WTC11 (cell line): ENCODE measurements at regions not wholly inside any gene's neighbourhood (a gene's known extent, or its start where the extent isn't known, plus 50 kb on each side); places are given as distances from the start of the nearest gene placed in this dataset.

Experiments
- ATAC-seq: fragments of 200-7000 bp; cut with Tn5 transposase; 2 replicates; pipeline ENCODE4 v1.10.0; 2021; ENCODE audit warnings: mild to moderate bottlenecking, moderate library complexity
- CTCF ChIA-PET: fragments of 300-600 bp; sonication (Branson Sonifier 250); formaldehyde crosslinking; loops from one replicate; lab custom pipeline; 2021; ENCODE audit warnings: antibody characterized with exemption; lab: Charles Lee
- POLR2A ChIA-PET: fragments of 350-600 bp; sonication (Branson Sonifier 250); formaldehyde crosslinking; loops from one replicate; lab custom pipeline; 2021; ENCODE audit warnings: antibody characterized with exemption; lab: Charles Lee
- DNase-seq: peaks from one replicate; pipeline ENCODE4 v3.0.0; 2021; ENCODE audit warnings: low spot score
- H3K27ac Mint-ChIP-seq: 2 replicates; pipeline ENCODE4 v1.8.0; 2021; ENCODE audit warnings: mixed read lengths
- H3K27me3 Mint-ChIP-seq: 2 replicates; pipeline ENCODE4 v1.8.0; 2021; ENCODE audit warnings: low read depth, mild to moderate bottlenecking, moderate library complexity, mixed read lengths
- H3K36me3 Mint-ChIP-seq: 2 replicates; pipeline ENCODE4 v1.8.0; 2021; ENCODE audit warnings: mixed read lengths
- H3K4me1 Mint-ChIP-seq: 2 replicates; pipeline ENCODE4 v1.8.0; 2022; ENCODE audit warnings: mixed read lengths
- H3K4me3 Mint-ChIP-seq: 2 replicates; pipeline ENCODE4 v1.8.0; 2021; ENCODE audit warnings: mild to moderate bottlenecking, moderate library complexity, mixed read lengths
- H3K9me3 Mint-ChIP-seq: 2 replicates; pipeline ENCODE4 v1.8.0; 2021; ENCODE audit warnings: mixed read lengths
- AR ChIP-seq: fragments of 250-450 bp; sonication (Bioruptor Pico); IDR thresholded peaks from 2 replicates; pipeline ENCODE4 v1.9.0; 2021; ENCODE audit warnings: mild to moderate bottlenecking
- CDX4 ChIP-seq: fragments of 250-450 bp; sonication (Bioruptor Pico); IDR thresholded peaks from 2 replicates; pipeline ENCODE4 v1.9.0; 2021; ENCODE audit warnings: moderate library complexity, mild to moderate bottlenecking, inconsistent platforms, borderline replicate concordance
- E2F5 ChIP-seq: sonication (generic); formaldehyde crosslinking; IDR thresholded peaks from 2 replicates; pipeline ENCODE4 v1.8.1; 2022; ENCODE audit warnings: mild to moderate bottlenecking, moderate library complexity, missing genetic modification reagents
- GABPB1 ChIP-seq: sonication (generic); formaldehyde crosslinking; IDR thresholded peaks from 2 replicates; pipeline ENCODE4 v1.8.1; 2023; ENCODE audit warnings: mild to moderate bottlenecking, missing genetic modification reagents
- GRHL2 ChIP-seq: fragments of 250-450 bp; sonication (Bioruptor Pico); IDR thresholded peaks from 2 replicates; pipeline ENCODE4 v1.8.0; 2022; ENCODE audit warnings: mild to moderate bottlenecking, moderate library complexity; ENCODE audit not compliant: insufficient replicate concordance, severe bottlenecking
- JUN ChIP-seq: sonication (generic); formaldehyde crosslinking; IDR thresholded peaks from 2 replicates; pipeline ENCODE4 v1.8.0; 2023; ENCODE audit warnings: mild to moderate bottlenecking, missing genetic modification reagents
- NFATC4 ChIP-seq: fragments of 250-450 bp; sonication (Bioruptor Pico); IDR thresholded peaks from 2 replicates; pipeline ENCODE4 v1.9.0; 2021; ENCODE audit warnings: mild to moderate bottlenecking
- NR3C1 ChIP-seq: sonication (generic); formaldehyde crosslinking; conservative IDR thresholded peaks from 2 replicates; pipeline ENCODE4 v1.8.1; 2023; ENCODE audit warnings: low read depth, mild to moderate bottlenecking, missing genetic modification reagents
- RELA ChIP-seq: sonication (generic); formaldehyde crosslinking; IDR thresholded peaks from 2 replicates; pipeline ENCODE4 v1.8.1; 2022; ENCODE audit warnings: missing genetic modification reagents, mild to moderate bottlenecking, borderline replicate concordance
- SMAD3 ChIP-seq: sonication (generic); formaldehyde crosslinking; IDR thresholded peaks from 2 replicates; pipeline ENCODE4 v1.8.0; 2022; ENCODE audit warnings: missing genetic modification reagents, mild to moderate bottlenecking, borderline replicate concordance
- SP1 ChIP-seq: sonication (generic); formaldehyde crosslinking; conservative IDR thresholded peaks from 2 replicates; pipeline ENCODE4 v1.8.1; 2022; ENCODE audit warnings: missing genetic modification reagents
- ZNF263 ChIP-seq: sonication (generic); formaldehyde crosslinking; IDR thresholded peaks from 2 replicates; pipeline ENCODE4 v1.8.1; 2022; ENCODE audit warnings: low read depth, mild to moderate bottlenecking, moderate library complexity, missing genetic modification reagents
- ZNF396 ChIP-seq: fragments of 250-450 bp; sonication (Bioruptor Pico); IDR thresholded peaks from 2 replicates; pipeline ENCODE4 v1.8.0; 2021; ENCODE audit warnings: mild to moderate bottlenecking, moderate library complexity, borderline replicate concordance
- ZNF416 ChIP-seq: fragments of 250-450 bp; sonication (Bioruptor Pico); IDR thresholded peaks from 2 replicates; pipeline ENCODE4 v1.9.0; 2021; ENCODE audit warnings: mild to moderate bottlenecking, inconsistent platforms
- ZNF512 ChIP-seq: sonication (generic); formaldehyde crosslinking; IDR thresholded peaks from 2 replicates; pipeline ENCODE4 v1.8.1; 2022; ENCODE audit warnings: missing genetic modification reagents, borderline replicate concordance

GRCh38 chr14:86055512-86056075, 525.6 kb downstream of the FLRT2 start (continued):
- no peak for TF ChIP-seq ZNF396 (CRISPR knock-in tag)

GRCh38 chr14:86052868-86053267, 522.9 kb downstream of the FLRT2 start:
- H3K9me3 Mint-ChIP-seq = peaks cover 4% of the 10 kb centered on the region; the same call in 1 of the 2 replicates
- TF ChIP-seq ZNF512 (CRISPR knock-in tag) (no peak), SMAD3 (CRISPR knock-in tag) (no peak), CDX4 (CRISPR knock-in tag) (no peak), NFATC4 (CRISPR knock-in tag) (no peak), ZNF263 (CRISPR knock-in tag) (no peak), SP1 (CRISPR knock-in tag) (no peak), GABPB1 (CRISPR knock-in tag) (no peak), ZNF416 (no peak), AR (CRISPR knock-in tag) (no peak), NR3C1 (CRISPR knock-in tag) (no peak)
- H3K4me1 Mint-ChIP-seq = peaks cover 8% of the 10 kb centered on the region
- DNase-seq = no peak
- H3K36me3 Mint-ChIP-seq = peaks cover 5% of the 10 kb centered on the region
- H3K27ac Mint-ChIP-seq = no peak overlapping the region
- ChIA-PET CTCF (interaction anchor here (1.9 kb wide), 1 partner anchor 17 kb away, joined by 5 read pairs; no protein-coding TSS in a partner anchor), POLR2A (no interaction called here)
- H3K4me3 Mint-ChIP-seq = no peak overlapping the region
- no peaks in the 10 kb centered on the region for H3K27me3 Mint-ChIP-seq
- ATAC-seq = no peak

- no peak overlapping the region for H3K27ac Mint-ChIP-seq
- TF ChIP-seq NR3C1 (CRISPR knock-in tag) (no peak), JUN (no peak), GRHL2 (CRISPR knock-in tag) (no peak), RELA (CRISPR knock-in tag) (no peak), E2F5 (CRISPR knock-in tag) (no peak)
- TF ChIP-seq, all 79 proteins: peak for 0
Observed at GRCh38 chr14:86050757-86051156, 520.8 kb downstream of the FLRT2 start.

More at GRCh38 chr14:86050757-86051156, 520.8 kb downstream of the FLRT2 start:
- peaks cover 8% of the 10 kb centered on the region for H3K4me1 Mint-ChIP-seq
- H3K27me3 Mint-ChIP-seq = no peaks in the 10 kb centered on the region
- H3K4me3 Mint-ChIP-seq = no peak overlapping the region
- DNase-seq (no peak), ATAC-seq (no peak)
- CTCF ChIA-PET = interaction anchor here (1.5 kb wide), 1 partner anchor 12 kb away, joined by 6 read pairs; no protein-coding TSS in a partner anchor
- peaks cover 14% of the 10 kb centered on the region for H3K9me3 Mint-ChIP-seq
- POLR2A ChIA-PET = no interaction called here
- H3K36me3 Mint-ChIP-seq = peaks cover 12% of the 10 kb centered on the region
